ENCODE measurements at regions not wholly inside any gene's neighbourhood (a gene's known extent, or its start where the extent isn't known, plus 50 kb on each side); places are given as distances from the start of the nearest gene placed in this dataset.

- TF ChIP-seq CTCF (conservative IDR thresholded peaks at IDR 0.05; ENCODE audit: control insufficient read depth, insufficient read depth, low read depth, low read length): no peak
- no peak overlapping the region for H3K4me3 ChIP-seq (ENCODE audit: control insufficient read depth, low read depth, low read length)
- no peak for DNase-seq (ENCODE audit: low read depth)
Measured at GRCh38 chr13:103839460-103839859, 773.2 kb upstream of the SLC10A2 start.

DNA sequence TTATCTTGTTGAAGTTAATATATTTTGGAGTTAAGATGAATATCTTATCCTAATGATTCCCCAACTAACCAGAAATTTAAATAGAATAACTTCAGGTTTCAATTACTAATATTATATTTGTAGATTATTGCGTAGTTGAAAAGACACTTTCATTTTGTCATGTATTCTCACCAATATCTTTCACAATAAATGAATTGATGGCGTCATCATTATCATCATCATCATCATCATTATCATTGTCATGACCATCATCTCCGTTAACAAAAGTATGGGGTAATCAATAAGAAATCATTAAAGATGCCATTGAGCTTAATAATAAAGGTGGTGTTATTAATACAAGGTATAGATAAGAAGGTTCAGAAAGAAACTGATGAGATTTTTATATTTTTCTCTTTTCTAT lies 768.8 kb upstream of the SLC10A2 start:
- DNase-seq (ENCODE audit: low read depth): no peak
- no peak overlapping the region for H3K4me3 ChIP-seq (ENCODE audit: control insufficient read depth, low read depth, low read length)
- no peak for TF ChIP-seq CTCF (conservative IDR thresholded peaks at IDR 0.05; ENCODE audit: control insufficient read depth, insufficient read depth, low read depth, low read length)

DNA sequence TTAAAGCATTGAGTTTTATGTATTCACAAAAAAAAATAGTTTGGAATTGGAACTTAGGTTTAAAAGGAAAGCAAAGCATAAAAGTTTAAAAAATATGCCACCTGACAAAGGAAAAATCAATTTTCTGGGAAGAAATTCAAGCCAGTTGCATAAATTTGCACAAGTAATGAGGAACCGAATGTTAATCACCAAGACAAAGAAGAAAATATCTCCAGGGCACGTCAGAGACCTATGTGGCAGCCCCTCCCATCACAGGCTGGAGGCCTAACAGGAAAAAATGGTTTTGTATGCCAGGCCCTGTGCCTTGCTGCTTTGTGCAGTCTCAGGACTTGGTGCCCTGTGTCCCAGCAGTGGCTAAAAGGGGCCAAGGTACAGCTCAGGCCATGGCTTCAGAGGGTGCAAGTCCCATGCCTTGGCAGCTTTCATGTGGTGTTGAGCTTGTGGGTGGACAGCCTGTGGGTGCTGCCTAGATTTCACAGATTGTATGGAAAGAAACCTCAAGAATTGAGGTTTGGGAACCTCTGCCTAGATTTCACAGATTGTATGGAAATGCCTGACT lies 767.2 kb upstream of the SLC10A2 start:
- DNase-seq (ENCODE audit: low read depth): no peak
- TF ChIP-seq CTCF (conservative IDR thresholded peaks at IDR 0.05; ENCODE audit: control insufficient read depth, insufficient read depth, low read depth, low read length): no peak
- H3K4me3 ChIP-seq (ENCODE audit: control insufficient read depth, low read depth, low read length): no peak overlapping the region

GRCh38 chr13:103815619-103816018 lies 749.4 kb upstream of the SLC10A2 start:
- no peak for TF ChIP-seq CTCF (conservative IDR thresholded peaks at IDR 0.05; ENCODE audit: control insufficient read depth, insufficient read depth, low read depth, low read length)
- no peak overlapping the region for H3K4me3 ChIP-seq (ENCODE audit: control insufficient read depth, low read depth, low read length)
- no peak for DNase-seq (ENCODE audit: low read depth)

DNA sequence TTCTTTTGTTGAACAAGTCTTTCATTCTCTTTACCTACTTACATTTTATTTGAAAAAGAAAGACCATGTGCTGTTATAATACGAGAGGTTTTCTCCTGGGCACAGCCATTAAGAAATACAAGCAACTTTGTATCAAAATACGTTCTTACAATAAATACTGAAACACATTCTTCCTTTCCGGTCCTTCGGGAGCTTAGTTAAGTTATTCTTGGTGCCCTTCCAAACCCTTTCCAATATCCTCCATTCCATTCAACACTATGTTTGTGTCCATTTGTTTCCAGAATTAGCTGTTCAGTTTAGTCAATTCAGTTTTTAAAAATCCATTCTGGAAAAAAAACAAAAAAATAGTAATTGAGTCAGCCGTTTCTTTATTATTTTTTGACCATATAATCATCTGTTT lies 746.8 kb upstream of the SLC10A2 start:
- peak; percentile 0 for DNase-seq (ENCODE audit: low read depth)
- no peak for TF ChIP-seq CTCF (conservative IDR thresholded peaks at IDR 0.05; ENCODE audit: control insufficient read depth, insufficient read depth, low read depth, low read length)
- H3K4me3 ChIP-seq (ENCODE audit: control insufficient read depth, low read depth, low read length): no peak overlapping the region

GRCh38 chr13:103812558-103812957 lies 746.3 kb upstream of the SLC10A2 start:
- DNase-seq (ENCODE audit: low read depth): no peak
- TF ChIP-seq CTCF (conservative IDR thresholded peaks at IDR 0.05; ENCODE audit: control insufficient read depth, insufficient read depth, low read depth, low read length): no peak
- no peak overlapping the region for H3K4me3 ChIP-seq (ENCODE audit: control insufficient read depth, low read depth, low read length)

- TF ChIP-seq CTCF (conservative IDR thresholded peaks at IDR 0.05; ENCODE audit: control insufficient read depth, insufficient read depth, low read depth, low read length): no peak
- H3K4me3 ChIP-seq (ENCODE audit: control insufficient read depth, low read depth, low read length): no peak overlapping the region
Measured at GRCh38 chr13:103810026-103810425, 743.8 kb upstream of the SLC10A2 start.

More at GRCh38 chr13:103810026-103810425, 743.8 kb upstream of the SLC10A2 start:
- DNase-seq (ENCODE audit: low read depth): no peak
